Astrocyte of the spinal cord (primary cell): ENCODE measurements at regions not wholly inside any gene's neighbourhood (a gene's known extent, or its start where the extent isn't known, plus 50 kb on each side); places are given as distances from the start of the nearest gene placed in this dataset.

Experiments used
- DNase-seq: peaks from one replicate; pipeline ENCODE4 v3.0.0; 2011; ENCODE audit warnings: low read depth, low spot score
- H3K4me3 ChIP-seq: 2 replicates; pipeline ENCODE4 v1.5.1; 2011; ENCODE audit warnings: low read depth, mild to moderate bottlenecking, low read length, moderate library complexity
- CTCF ChIP-seq: IDR thresholded peaks from 2 replicates; pipeline ENCODE4 v1.5.1; 2012; ENCODE audit warnings: low read depth, mild to moderate bottlenecking, low read length, inconsistent platforms
- in situ Hi-C: cut with HindIII; loops from 2 replicates; pipeline ENCODE4 v1.10.0; 2017; ENCODE audit warnings: low sequenced_read_pairs

GRCh38 chr11:42528471-42528870, 783.3 kb upstream of the API5 start:
- DNase-seq = no peak

GRCh38 chr11:42528911-42529310, 782.9 kb upstream of the API5 start:
- in situ Hi-C loops = no loop called here
- TF ChIP-seq CTCF = no peak
- no peak for DNase-seq
- H3K4me3 ChIP-seq = no peak overlapping the region

More at GRCh38 chr11:42528471-42528870, 783.3 kb upstream of the API5 start:
- in situ Hi-C loops = no loop called here
- H3K4me3 ChIP-seq = no peak overlapping the region
- no peak for TF ChIP-seq CTCF

- in situ Hi-C loops = no loop called here
- no peak for DNase-seq
- TF ChIP-seq CTCF = no peak
- H3K4me3 ChIP-seq = no peak overlapping the region
Measured at GRCh38 chr11:42536611-42537360, 775.0 kb upstream of the API5 start.

GRCh38 chr11:42542336-42542735, 769.5 kb upstream of the API5 start:
- DNase-seq = no peak
- H3K4me3 ChIP-seq = no peak overlapping the region
- TF ChIP-seq CTCF = no peak
- in situ Hi-C loops = no loop called here

GRCh38 chr11:42543844-42544419, 767.9 kb upstream of the API5 start:
- no peak for TF ChIP-seq CTCF
- in situ Hi-C loops = no loop called here
- no peak overlapping the region for H3K4me3 ChIP-seq
- no peak for DNase-seq

GRCh38 chr11:42544726-42545125, 767.1 kb upstream of the API5 start:
- no peak for DNase-seq
- TF ChIP-seq CTCF = no peak
- H3K4me3 ChIP-seq = no peak overlapping the region
- in situ Hi-C loops = no loop called here
